Hepatocyte (in vitro differentiated cells): ENCODE measurements at regions not wholly inside any gene's neighbourhood (a gene's known extent, or its start where the extent isn't known, plus 50 kb on each side); places are given as distances from the start of the nearest gene placed in this dataset.

Source experiments
- DNase-seq: peaks from one replicate; pipeline ENCODE4 v3.0.0-alpha.2; 2016; ENCODE audit warnings: low spot score
- H2AFZ ChIP-seq: fragments of 200-600 bp; sonication (generic); 2 replicates; pipeline ENCODE4 v1.6.0; 2016; ENCODE audit warnings: antibody characterized with exemption, mild to moderate bottlenecking
- H3K27ac ChIP-seq: fragments of 200-600 bp; sonication (generic); 2 replicates; pipeline ENCODE4 v1.5.1; 2016; ENCODE audit warnings: mild to moderate bottlenecking
- H3K27me3 ChIP-seq: fragments of 200-600 bp; sonication (generic); 2 replicates; pipeline ENCODE4 v1.6.1; 2016
- H3K36me3 ChIP-seq: fragments of 200-600 bp; sonication (generic); replicated peaks from 2 replicates; pipeline ENCODE4 v1.5.1; 2016; ENCODE audit warnings: low read depth; ENCODE audit not compliant: insufficient read depth
- H3K4me1 ChIP-seq: fragments of 200-600 bp; sonication (generic); 2 replicates; pipeline ENCODE4 v1.5.1; 2016; ENCODE audit warnings: mild to moderate bottlenecking, moderate library complexity; ENCODE audit not compliant: insufficient read depth
- H3K4me2 ChIP-seq: fragments of 200-600 bp; sonication (generic); 2 replicates; pipeline ENCODE4 v1.6.0; 2016
- H3K4me3 ChIP-seq: fragments of 200-600 bp; sonication (generic); 2 replicates; pipeline ENCODE4 v1.5.1; 2016; ENCODE audit warnings: mild to moderate bottlenecking
- H3K79me2 ChIP-seq: fragments of 200-600 bp; sonication (generic); 2 replicates; pipeline ENCODE4 v1.6.0; 2017; ENCODE audit warnings: mild to moderate bottlenecking
- H3K9me2 ChIP-seq: fragments of 200-600 bp; sonication (generic); replicated peaks from 2 replicates; pipeline ENCODE4 v1.6.0; 2017; ENCODE audit warnings: mild to moderate bottlenecking; ENCODE audit not compliant: insufficient read depth
- H3K9me3 ChIP-seq: fragments of 200-600 bp; sonication (generic); 2 replicates; pipeline ENCODE4 v1.5.1; 2016; ENCODE audit warnings: low read depth, mild to moderate bottlenecking
- H4K20me1 ChIP-seq: fragments of 200-600 bp; sonication (generic); 2 replicates; pipeline ENCODE4 v1.6.0; 2016; ENCODE audit warnings: mild to moderate bottlenecking; ENCODE audit not compliant: insufficient read depth, poor library complexity, severe bottlenecking
- EZH2 ChIP-seq: fragments of 200-600 bp; sonication (generic); IDR thresholded peaks from 2 replicates; pipeline ENCODE4 v1.6.1; 2016; ENCODE audit warnings: antibody characterized with exemption, mild to moderate bottlenecking, borderline replicate concordance
- EZH2phosphoT487 ChIP-seq: fragments of 200-600 bp; sonication (generic); IDR thresholded peaks from one replicate; pipeline ENCODE4 v1.6.1; 2018; ENCODE audit warnings: antibody characterized with exemption, mild to moderate bottlenecking, low read depth, moderate library complexity; ENCODE audit not compliant: unreplicated experiment, severe bottlenecking
- WGBS: methylation state at CpG from one replicate; pipeline ENCODE4 v1.1.6; 2016; ENCODE audit warnings: low lambda C conversion rate; ENCODE audit errors: missing lambda C conversion rate; 5-methylcytosine and 5-hydroxymethylcytosine counted together
- TF ChIP-seq, protein P1 (sequence below): fragments of 200-600 bp; sonication (generic); IDR thresholded peaks from 2 replicates; pipeline ENCODE4 v1.5.1; 2016; ENCODE audit warnings: antibody characterized with exemption, mild to moderate bottlenecking; ENCODE audit not compliant: poor library complexity

GRCh38 chr3:119091936-119092677, 53.9 kb upstream of the TEX55 start:
- no peaks in the 10 kb centered on the region for H3K36me3 ChIP-seq
- DNase-seq: no peak
- no peaks in the 10 kb centered on the region for H3K9me3 ChIP-seq
- no peaks in the 10 kb centered on the region for H3K27me3 ChIP-seq
- no peaks in the 10 kb centered on the region for H4K20me1 ChIP-seq
- no peaks in the 10 kb centered on the region for H3K79me2 ChIP-seq
- H3K4me1 ChIP-seq: no peaks in the 10 kb centered on the region
- H3K4me2 ChIP-seq: no peak overlapping the region
- H3K9me2 ChIP-seq: no peaks in the 10 kb centered on the region
- H3K4me3 ChIP-seq: no peak overlapping the region
- 95% methylated on average over 11 of the region's 11 CpGs for WGBS
- H3K27ac ChIP-seq: no peak overlapping the region
- H2AFZ ChIP-seq: no peak overlapping the region
- TF ChIP-seq, protein P1, sequence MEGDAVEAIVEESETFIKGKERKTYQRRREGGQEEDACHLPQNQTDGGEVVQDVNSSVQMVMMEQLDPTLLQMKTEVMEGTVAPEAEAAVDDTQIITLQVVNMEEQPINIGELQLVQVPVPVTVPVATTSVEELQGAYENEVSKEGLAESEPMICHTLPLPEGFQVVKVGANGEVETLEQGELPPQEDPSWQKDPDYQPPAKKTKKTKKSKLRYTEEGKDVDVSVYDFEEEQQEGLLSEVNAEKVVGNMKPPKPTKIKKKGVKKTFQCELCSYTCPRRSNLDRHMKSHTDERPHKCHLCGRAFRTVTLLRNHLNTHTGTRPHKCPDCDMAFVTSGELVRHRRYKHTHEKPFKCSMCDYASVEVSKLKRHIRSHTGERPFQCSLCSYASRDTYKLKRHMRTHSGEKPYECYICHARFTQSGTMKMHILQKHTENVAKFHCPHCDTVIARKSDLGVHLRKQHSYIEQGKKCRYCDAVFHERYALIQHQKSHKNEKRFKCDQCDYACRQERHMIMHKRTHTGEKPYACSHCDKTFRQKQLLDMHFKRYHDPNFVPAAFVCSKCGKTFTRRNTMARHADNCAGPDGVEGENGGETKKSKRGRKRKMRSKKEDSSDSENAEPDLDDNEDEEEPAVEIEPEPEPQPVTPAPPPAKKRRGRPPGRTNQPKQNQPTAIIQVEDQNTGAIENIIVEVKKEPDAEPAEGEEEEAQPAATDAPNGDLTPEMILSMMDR: no peak
- no peak for TF ChIP-seq EZH2phosphoT487
- TF ChIP-seq EZH2: no peak

GRCh38 chr3:119087799-119088198, 53.2 kb upstream of the IGSF11 start:
- DNase-seq: no peak
- Histone ChIP-seq H3K36me3 (no peaks in the 10 kb centered on the region), H3K9me2 (no peaks in the 10 kb centered on the region), H2AFZ (no peak overlapping the region), H3K9me3 (no peaks in the 10 kb centered on the region), H3K4me2 (no peak overlapping the region), H3K4me1 (no peaks in the 10 kb centered on the region), H4K20me1 (no peaks in the 10 kb centered on the region), H3K79me2 (no peaks in the 10 kb centered on the region), H3K27me3 (no peaks in the 10 kb centered on the region), H3K4me3 (no peak overlapping the region), H3K27ac (no peak overlapping the region)
- WGBS: 84% methylated on average over 1 of the region's 1 CpG
- no peak for TF ChIP-seq EZH2
- TF ChIP-seq, protein P1: no peak
- TF ChIP-seq EZH2phosphoT487: no peak

- H3K4me2 ChIP-seq: no peak overlapping the region
- H3K9me2 ChIP-seq: no peaks in the 10 kb centered on the region
- no peaks in the 10 kb centered on the region for H3K9me3 ChIP-seq
- 97% methylated on average over 3 of the region's 3 CpGs for WGBS
- no peaks in the 10 kb centered on the region for H4K20me1 ChIP-seq
- no peaks in the 10 kb centered on the region for H3K4me1 ChIP-seq
- no peak overlapping the region for H3K4me3 ChIP-seq
- no peak for DNase-seq
- H2AFZ ChIP-seq: no peak overlapping the region
- H3K27ac ChIP-seq: no peak overlapping the region
- no peaks in the 10 kb centered on the region for H3K27me3 ChIP-seq
- no peaks in the 10 kb centered on the region for H3K36me3 ChIP-seq
- no peak for TF ChIP-seq EZH2
- TF ChIP-seq, protein P1: no peak
- H3K79me2 ChIP-seq: no peaks in the 10 kb centered on the region
Observed at GRCh38 chr3:119085070-119085439, 50.4 kb upstream of the IGSF11 start.
